Stimulated activated CD8-positive, alpha-beta memory T cell treated with anti-CD3 and anti-CD28 coated beads, Interleukin-4, amount 100 ng/mL, for 24 hours (primary cell): ENCODE measurements at regions not wholly inside any gene's neighbourhood (a gene's known extent, or its start where the extent isn't known, plus 50 kb on each side); places are given as distances from the start of the nearest gene placed in this dataset.
"Not testable (repeated sequence)": the region's sequence is repeated elsewhere in the genome, so short reads cannot be mapped to it uniquely, and the experiment has no call there.

ENCODE experiments used
- DNase-seq: peaks from one replicate; pipeline ENCODE4 v3.0.0-alpha.2; 2020; ENCODE audit warnings: low read depth

GRCh38 chr12:19625551-19625950, 186.3 kb downstream of the AEBP2 start:
- DNase-seq = not testable (repeated sequence)

GRCh38 chr12:19627719-19628118, 188.4 kb downstream of the AEBP2 start:
- no peak for DNase-seq

- DNase-seq = no peak
Observed at GRCh38 chr12:19630536-19630935, 191.2 kb downstream of the AEBP2 start.

GRCh38 chr12:19633194-19633593, 193.9 kb downstream of the AEBP2 start:
- no peak for DNase-seq

- no peak for DNase-seq
Observed at GRCh38 chr12:19633641-19634040, 194.3 kb downstream of the AEBP2 start.

GRCh38 chr12:19639781-19640415, 200.6 kb downstream of the AEBP2 start:
- DNase-seq = no peak

GRCh38 chr12:19641235-19642080, 202.2 kb downstream of the AEBP2 start:
- no peak for DNase-seq

GRCh38 chr12:19642345-19642744, 203.1 kb downstream of the AEBP2 start:
- DNase-seq = no peak

GRCh38 chr12:19643635-19644034, 204.3 kb downstream of the AEBP2 start:
- DNase-seq = no peak

GRCh38 chr12:19644571-19644970, 205.3 kb downstream of the AEBP2 start:
- DNase-seq = no peak

GRCh38 chr12:19645823-19646222, 206.5 kb downstream of the AEBP2 start:
- no peak for DNase-seq

GRCh38 chr12:19646599-19646998, 207.3 kb downstream of the AEBP2 start:
- no peak for DNase-seq

- no peak for DNase-seq
Observed at GRCh38 chr12:19647806-19648556, 208.7 kb downstream of the AEBP2 start.

- DNase-seq = no peak
Observed at GRCh38 chr12:19648591-19648990, 209.3 kb downstream of the AEBP2 start.

- DNase-seq = no peak
Observed at GRCh38 chr12:19652386-19652785, 213.1 kb downstream of the AEBP2 start.

GRCh38 chr12:19654650-19655376, 215.5 kb downstream of the AEBP2 start:
- no peak for DNase-seq

GRCh38 chr12:19657118-19657731, 217.9 kb downstream of the AEBP2 start:
- DNase-seq = no peak

- no peak for DNase-seq
Observed at GRCh38 chr12:19657732-19658130, 218.4 kb downstream of the AEBP2 start.

GRCh38 chr12:19659086-19659485, 219.8 kb downstream of the AEBP2 start:
- DNase-seq = no peak

- no peak for DNase-seq
Observed at GRCh38 chr12:19659501-19659900, 220.2 kb downstream of the AEBP2 start.

- no peak for DNase-seq
Observed at GRCh38 chr12:19665121-19665900, 226.0 kb downstream of the AEBP2 start.
